B cell (primary cell): ENCODE measurements at regions not wholly inside any gene's neighbourhood (a gene's known extent, or its start where the extent isn't known, plus 50 kb on each side); places are given as distances from the start of the nearest gene placed in this dataset.

Experiments
- ATAC-seq: fragments of 200-7000 bp; cut with Tn5 transposase; one replicate; pipeline ENCODE4 v1.10.0; 2021; ENCODE audit warnings: low read depth, mild to moderate bottlenecking, moderate number of reproducible peaks, moderate library complexity
- CTCF ChIA-PET: fragments of 350-600 bp; sonication (Branson Sonifier 250); formaldehyde crosslinking; loops from one replicate; lab custom pipeline; 2021; ENCODE audit warnings: antibody characterized with exemption, inconsistent platforms; lab: Charles Lee
- POLR2A ChIA-PET: fragments of 350-600 bp; sonication (Branson Sonifier 250); formaldehyde crosslinking; loops from one replicate; lab custom pipeline; 2021; ENCODE audit warnings: antibody characterized with exemption; lab: Charles Lee
- DNase-seq: peaks from one replicate; pipeline ENCODE4 v3.0.0; 2013
- H2AFZ ChIP-seq: 2 replicates; pipeline ENCODE4 v1.6.1; 2012; ENCODE audit warnings: mild to moderate bottlenecking, low read depth, low read length; ENCODE audit not compliant: insufficient read depth, poor library complexity, severe bottlenecking
- H3K27ac ChIP-seq, 2 donors: 1 replicate in 1 of 2; 2 replicates in 1 of 2; pipeline ENCODE4 v1.5.1; 2012 to 2013; ENCODE audit warnings: low read length in 2 of 2, mild to moderate bottlenecking in 2 of 2, moderate library complexity in 1 of 2
- H3K27me3 ChIP-seq, 4 experiments: fragments of 200-600 bp in 1 of 4; sonication (generic) in 1 of 4; replicated peaks in 1 of 4; 1 replicate in 2 of 4; 2 replicates in 2 of 4; pipeline versions ENCODE4 v1.6.1 to v1.7.0; 2013 to 2016; ENCODE audit warnings: low read length in 3 of 4, mild to moderate bottlenecking in 2 of 4, mixed read lengths in 1 of 4, moderate library complexity in 1 of 4; ENCODE audit not compliant: insufficient read depth in 4 of 4, control insufficient read depth in 3 of 4; ENCODE audit errors: control extremely low read depth in 1 of 4
- H3K36me3 ChIP-seq, 2 experiments: replicated peaks in 1 of 2; 1 replicate in 1 of 2; 2 replicates in 1 of 2; pipeline versions ENCODE4 v1.6.1 to v1.7.1; 2013; ENCODE audit warnings: low read length in 1 of 2; ENCODE audit not compliant: insufficient read depth in 2 of 2, control insufficient read depth in 1 of 2; ENCODE audit errors: control extremely low read depth in 1 of 2, extremely low read depth in 1 of 2
- H3K4me1 ChIP-seq, 2 donors: fragments of 200-600 bp in 1 of 2; sonication (generic) in 1 of 2; 1 replicate in 1 of 2; 2 replicates in 1 of 2; pipeline versions ENCODE4 v1.5.1 to v1.6.1; 2013 to 2017; ENCODE audit warnings: low read length in 2 of 2; ENCODE audit not compliant: control insufficient read depth in 2 of 2, insufficient read depth in 2 of 2
- H3K4me2 ChIP-seq: replicated peaks from 2 replicates; pipeline ENCODE3; 2012; ENCODE audit warnings: mild to moderate bottlenecking, low read depth, low read length; ENCODE audit not compliant: poor library complexity, severe bottlenecking
- H3K4me3 ChIP-seq, 5 experiments: fragments of 200-600 bp in 1 of 5; sonication (generic) in 1 of 5; 1 replicate in 3 of 5; 2 replicates in 2 of 5; pipeline versions ENCODE4 v1.5.1 to v1.7.0; 2011 to 2016; ENCODE audit warnings: low read length in 4 of 5, mild to moderate bottlenecking in 4 of 5, low read depth in 2 of 5, control low read depth in 1 of 5, moderate library complexity in 1 of 5; ENCODE audit not compliant: insufficient read depth in 1 of 5; ENCODE audit errors: control extremely low read depth in 1 of 5, extremely low read depth in 1 of 5
- H3K79me2 ChIP-seq: fragments of 200-600 bp; sonication (generic); one replicate; pipeline ENCODE4 v1.6.0; 2016; ENCODE audit warnings: low read length; ENCODE audit not compliant: control insufficient read depth, insufficient read depth
- H3K9ac ChIP-seq: fragments of 200-600 bp; sonication (generic); 2 replicates; pipeline ENCODE4 v1.6.1; 2017; ENCODE audit warnings: mild to moderate bottlenecking, low read length, moderate library complexity
- H3K9me3 ChIP-seq, 3 donors: one replicate each; pipeline versions ENCODE4 v1.6.1 to v1.7.1; 2013; ENCODE audit warnings: low read length in 2 of 3; ENCODE audit not compliant: control insufficient read depth in 2 of 3, insufficient read depth in 1 of 3; ENCODE audit errors: control extremely low read depth in 1 of 3
- H4K20me1 ChIP-seq: 2 replicates; pipeline ENCODE4 v1.6.0; 2012; ENCODE audit warnings: mild to moderate bottlenecking, low read length; ENCODE audit not compliant: insufficient read depth, control insufficient read depth, poor library complexity, severe bottlenecking
- H3K27ac Mint-ChIP-seq: one replicate; pipeline ENCODE4 v1.8.0; 2021; ENCODE audit warnings: mixed read lengths
- H3K27me3 Mint-ChIP-seq: one replicate; pipeline ENCODE4 v1.8.0; 2021; ENCODE audit warnings: mixed read lengths
- H3K4me1 Mint-ChIP-seq: one replicate; pipeline ENCODE4 v1.8.0; 2021; ENCODE audit warnings: mixed read lengths
- H3K4me3 Mint-ChIP-seq: one replicate; pipeline ENCODE4 v1.8.0; 2021; ENCODE audit warnings: mixed read lengths
- H3K9me3 Mint-ChIP-seq: one replicate; pipeline ENCODE4 v1.8.0; 2022; ENCODE audit warnings: mixed read lengths; ENCODE audit not compliant: insufficient read depth
- CTCF ChIP-seq: fragments of 200-600 bp; IDR thresholded peaks from one replicate; pipeline ENCODE4 v1.8.0; 2022; ENCODE audit warnings: antibody characterized with exemption, mild to moderate bottlenecking
- EZH2 ChIP-seq: IDR thresholded peaks from 2 replicates; pipeline ENCODE4 v1.6.1; 2012; ENCODE audit warnings: borderline replicate concordance, low read depth, mild to moderate bottlenecking, moderate library complexity, low read length; ENCODE audit not compliant: insufficient read depth, poor library complexity, severe bottlenecking
- WGBS: methylation state at CpG from one replicate; pipeline ENCODE4 v1.1.5; 2013; ENCODE audit warnings: missing lambda C conversion rate; ENCODE audit not compliant: insufficient coverage; 5-methylcytosine and 5-hydroxymethylcytosine counted together
- intact Hi-C: fragments of 100-400 bp; cut with micrococcal nuclease; formaldehyde crosslinking; loops from one replicate; pipeline ENCODE4 v1.10.0; 2022

GRCh38 chr1:95496307-95496706 lies 262.3 kb downstream of the RWDD3 start:
- Mint-ChIP-seq H3K27me3 (no peaks in the 10 kb centered on the region), H3K27ac (no peak overlapping the region), H3K4me3 (no peak overlapping the region), H3K4me1 (no peaks in the 10 kb centered on the region), H3K9me3 (peaks cover 3% of the 10 kb centered on the region)
- intact Hi-C loops, result no loop called here
- ATAC-seq, result no peak
- H3K27me3 ChIP-seq, result no peaks in the 10 kb centered on the region
- no peaks in the 10 kb centered on the region for H4K20me1 ChIP-seq
- H3K36me3 ChIP-seq, result no peaks in the 10 kb centered on the region
- TF ChIP-seq EZH2 (no peak), CTCF (no peak)
- no peaks in the 10 kb centered on the region for H3K79me2 ChIP-seq
- no peaks in the 10 kb centered on the region for H3K4me1 ChIP-seq
- peaks cover 0 to 3% (median 1%) of the 10 kb centered on the region in 3 donors for H3K9me3 ChIP-seq
- POLR2A ChIA-PET, result no interaction called here
- no peak overlapping the region for H3K27ac ChIP-seq
- no peak overlapping the region for H3K4me2 ChIP-seq
- 100% methylated on average over 1 of the region's 6 CpGs for WGBS
- CTCF ChIA-PET, result no interaction called here
- no peak overlapping the region for H3K4me3 ChIP-seq
- H2AFZ ChIP-seq, result no peak overlapping the region
- H3K9ac ChIP-seq, result no peak overlapping the region
- no peak for DNase-seq

- Mint-ChIP-seq H3K9me3 (peaks cover 3% of the 10 kb centered on the region), H3K27me3 (no peaks in the 10 kb centered on the region), H3K4me3 (no peak overlapping the region), H3K4me1 (no peaks in the 10 kb centered on the region), H3K27ac (no peak overlapping the region)
- CTCF ChIA-PET, result no interaction called here
- POLR2A ChIA-PET, result no interaction called here
- H3K36me3 ChIP-seq, result no peaks in the 10 kb centered on the region
- no peak overlapping the region for H3K4me3 ChIP-seq
- TF ChIP-seq CTCF, result no peak
- no peak for TF ChIP-seq EZH2
- H3K9ac ChIP-seq, result no peak overlapping the region
- H3K27ac ChIP-seq, result no peak overlapping the region
- no peak overlapping the region for H2AFZ ChIP-seq
- ATAC-seq (no peak), DNase-seq (no peak)
- WGBS, result 100% methylated on average over 2 of the region's 6 CpGs
- no peaks in the 10 kb centered on the region for H3K27me3 ChIP-seq
- no peaks in the 10 kb centered on the region for H4K20me1 ChIP-seq
- no peak overlapping the region for H3K4me2 ChIP-seq
- H3K9me3 ChIP-seq, result peaks cover 0 to 3% (median 1%) of the 10 kb centered on the region in 3 donors
- H3K4me1 ChIP-seq, result no peaks in the 10 kb centered on the region
- intact Hi-C loops, result no loop called here
- no peaks in the 10 kb centered on the region for H3K79me2 ChIP-seq
Measured at GRCh38 chr1:95496773-95497172, 262.8 kb downstream of the RWDD3 start.
